Caco-2 (cell line): ENCODE measurements at regions not wholly inside any gene's neighbourhood (a gene's known extent, or its start where the extent isn't known, plus 50 kb on each side); places are given as distances from the start of the nearest gene placed in this dataset.

ENCODE experiments used
- BruUV-seq: library from RNA; stranded (reverse); fragments of 400-500 nt; replicated peaks from 2 replicates; lab custom pipeline; 2021; lab: Mats Ljungman, UMichigan
- CTCF ChIA-PET: fragments of 300-600 bp; sonication (Branson Sonifier 250); formaldehyde crosslinking; loops from one replicate; lab custom pipeline; 2022; ENCODE audit warnings: antibody characterized with exemption; lab: Charles Lee
- POLR2A ChIA-PET: fragments of 300-600 bp; sonication (Branson Sonifier 250); formaldehyde crosslinking; loops from one replicate; lab custom pipeline; 2022; ENCODE audit warnings: antibody characterized with exemption; lab: Charles Lee
- DNase-seq, 2 experiments: peaks; one replicate each; pipeline versions ENCODE4 v3.0.0 to v3.0.0-alpha.2; 2020 to 2022
- H3K27me3 ChIP-seq: replicated peaks from 2 replicates; pipeline ENCODE4 v1.6.0; 2011; ENCODE audit warnings: low read length; ENCODE audit not compliant: control insufficient read depth, insufficient read depth
- H3K36me3 ChIP-seq: 2 replicates; pipeline ENCODE4 v1.5.1; 2011; ENCODE audit warnings: low read length; ENCODE audit not compliant: control insufficient read depth, insufficient read depth
- H3K4me1 ChIP-seq: fragments of 250-450 bp; sonication (Bioruptor Pico); 2 replicates; pipeline ENCODE4 v1.5.1; 2020; ENCODE audit warnings: mild to moderate bottlenecking
- H3K4me3 ChIP-seq: 2 replicates; pipeline ENCODE4 v1.5.1; 2011; ENCODE audit warnings: low read depth, mild to moderate bottlenecking, control low read depth, low read length
- H3K9me3 ChIP-seq: fragments of 250-450 bp; sonication (Bioruptor Pico); 2 replicates; pipeline ENCODE4 v1.5.1; 2020; ENCODE audit warnings: mild to moderate bottlenecking, moderate library complexity
- H3K27ac Mint-ChIP-seq: one replicate; pipeline ENCODE4 v1.8.0; 2022; ENCODE audit warnings: mixed read lengths; ENCODE audit not compliant: unreplicated experiment
- H3K27me3 Mint-ChIP-seq: one replicate; pipeline ENCODE4 v1.8.0; 2022; ENCODE audit warnings: mixed read lengths; ENCODE audit not compliant: insufficient read depth, unreplicated experiment
- H3K36me3 Mint-ChIP-seq: one replicate; pipeline ENCODE4 v1.8.0; 2022; ENCODE audit warnings: mild to moderate bottlenecking, mixed read lengths; ENCODE audit not compliant: insufficient read depth, unreplicated experiment
- H3K4me1 Mint-ChIP-seq: one replicate; pipeline ENCODE4 v1.8.0; 2022; ENCODE audit warnings: low read depth, mixed read lengths; ENCODE audit not compliant: unreplicated experiment
- H3K4me3 Mint-ChIP-seq: one replicate; pipeline ENCODE4 v1.8.0; 2022; ENCODE audit warnings: mild to moderate bottlenecking, moderate library complexity, mixed read lengths; ENCODE audit not compliant: unreplicated experiment
- H3K9me3 Mint-ChIP-seq: one replicate; pipeline ENCODE4 v1.8.0; 2022; ENCODE audit warnings: mixed read lengths; ENCODE audit not compliant: unreplicated experiment
- CTCF ChIP-seq, 2 experiments: fragments of 200-600 bp in 1 of 2; IDR thresholded peaks; 1 replicate in 1 of 2; 2 replicates in 1 of 2; pipeline versions ENCODE4 v1.5.1 to v1.8.0; 2011 to 2022; ENCODE audit warnings: antibody characterized with exemption in 1 of 2, control low read depth in 1 of 2, inconsistent platforms in 1 of 2, low read depth in 1 of 2, low read length in 1 of 2, mild to moderate bottlenecking in 1 of 2, moderate library complexity in 1 of 2; ENCODE audit not compliant: insufficient read depth in 1 of 2, severe bottlenecking in 1 of 2, unreplicated experiment in 1 of 2
- intact Hi-C: fragments of 100-400 bp; cut with micrococcal nuclease; formaldehyde crosslinking; loops from one replicate; pipeline ENCODE4 v1.10.0; 2022; ENCODE audit not compliant: unreplicated experiment

DNA sequence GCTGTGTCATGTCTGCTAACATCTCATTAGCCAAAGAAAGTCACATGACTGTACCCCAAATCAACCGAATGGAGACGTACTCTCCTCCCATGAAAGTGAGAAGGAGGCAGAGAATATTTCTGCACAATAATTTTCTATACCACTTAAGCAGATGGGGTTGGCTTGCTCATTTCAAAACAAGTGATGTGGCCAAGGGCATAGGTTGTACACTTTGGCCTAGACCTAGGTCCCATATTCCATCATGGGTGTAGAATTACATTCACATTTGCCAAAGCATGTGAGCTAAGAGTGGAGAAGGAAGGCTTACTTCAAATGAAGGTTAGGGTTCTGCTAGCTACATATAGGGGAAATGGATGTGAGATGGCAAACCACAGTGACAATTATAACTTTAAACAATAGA lies 83.0 kb downstream of the ZNF365 start:
- no peaks in the 10 kb centered on the region for H3K9me3 ChIP-seq
- Mint-ChIP-seq H3K9me3 (no peaks in the 10 kb centered on the region), H3K27ac (no peak overlapping the region), H3K4me3 (no peak overlapping the region), H3K36me3 (no peaks in the 10 kb centered on the region), H3K27me3 (peaks cover 14% of the 10 kb centered on the region), H3K4me1 (peaks cover 7% of the 10 kb centered on the region)
- peaks cover 2% of the 10 kb centered on the region for H3K27me3 ChIP-seq
- peaks cover 8% of the 10 kb centered on the region; the same call in 1 of the 2 replicates for H3K4me1 ChIP-seq
- H3K4me3 ChIP-seq: no peak overlapping the region
- intact Hi-C loops: no loop called here
- ChIA-PET POLR2A (interaction anchor here (0.6 kb wide), 1 partner anchor 189 kb away, joined by 3 read pairs; the partner anchor contains the start of gene RTKN2), CTCF (no interaction called here)
- DNase-seq: no peak
- no TSS peak for BruUV-seq
- no peak for TF ChIP-seq CTCF (IDR thresholded peaks at IDR 0.05; ENCODE audit: insufficient read depth in 1 of 2, low read depth in 1 of 2, low read length in 1 of 2, severe bottlenecking in 1 of 2, unreplicated experiment in 1 of 2)
- H3K36me3 ChIP-seq: no peaks in the 10 kb centered on the region

GRCh38 chr10:62457598-62457997 lies 83.4 kb downstream of the ZNF365 start:
- no peaks in the 10 kb centered on the region for H3K9me3 Mint-ChIP-seq
- ChIA-PET POLR2A (no interaction called here), CTCF (no interaction called here)
- H3K4me1 ChIP-seq: peaks cover 8% of the 10 kb centered on the region; the same call in 1 of the 2 replicates
- no peaks in the 10 kb centered on the region for H3K9me3 ChIP-seq
- H3K27me3 ChIP-seq: peaks cover 2% of the 10 kb centered on the region
- peaks cover 16% of the 10 kb centered on the region for H3K27me3 Mint-ChIP-seq
- no peaks in the 10 kb centered on the region for H3K36me3 Mint-ChIP-seq
- no peak for TF ChIP-seq CTCF (IDR thresholded peaks at IDR 0.05; ENCODE audit: insufficient read depth in 1 of 2, low read depth in 1 of 2, low read length in 1 of 2, severe bottlenecking in 1 of 2, unreplicated experiment in 1 of 2)
- BruUV-seq: no TSS peak
- intact Hi-C loops: no loop called here
- no peak overlapping the region for H3K4me3 Mint-ChIP-seq
- no peak overlapping the region for H3K4me3 ChIP-seq
- peaks cover 7% of the 10 kb centered on the region for H3K4me1 Mint-ChIP-seq
- H3K27ac Mint-ChIP-seq: no peak overlapping the region
- no peaks in the 10 kb centered on the region for H3K36me3 ChIP-seq
- DNase-seq: no peak

DNA sequence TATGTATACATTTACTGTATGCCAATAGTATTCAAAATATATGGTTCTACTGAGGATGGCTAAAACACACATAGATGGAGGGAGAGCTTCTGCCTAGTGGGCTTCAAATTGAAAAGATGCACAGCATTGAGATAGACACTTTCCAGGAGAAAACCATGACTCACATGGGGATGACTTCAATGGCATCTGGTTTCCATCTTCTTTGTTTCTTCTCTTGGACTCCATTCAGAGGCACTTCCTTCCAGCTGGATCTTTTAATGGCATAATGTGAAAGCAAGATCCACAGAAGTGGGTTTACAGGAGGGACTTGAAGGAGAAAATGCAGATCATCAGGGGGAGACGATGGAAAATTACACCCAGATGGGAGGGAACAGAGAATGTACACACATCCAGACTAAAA lies 84.9 kb downstream of the ZNF365 start:
- ChIA-PET CTCF (interaction anchor here (0.5 kb wide), 1 partner anchor 711 kb away, joined by 3 read pairs; no protein-coding TSS in a partner anchor), POLR2A (no interaction called here)
- H3K9me3 Mint-ChIP-seq: no peaks in the 10 kb centered on the region
- intact Hi-C loops: no loop called here
- BruUV-seq: no TSS peak
- H3K27me3 ChIP-seq: peaks cover 2% of the 10 kb centered on the region
- H3K4me1 ChIP-seq: peaks cover 8% of the 10 kb centered on the region; the same call in 1 of the 2 replicates
- H3K27ac Mint-ChIP-seq: no peak overlapping the region
- peaks cover 16% of the 10 kb centered on the region for H3K27me3 Mint-ChIP-seq
- no peak overlapping the region for H3K4me3 Mint-ChIP-seq
- H3K4me1 Mint-ChIP-seq: peaks cover 7% of the 10 kb centered on the region
- no peaks in the 10 kb centered on the region for H3K36me3 Mint-ChIP-seq
- H3K36me3 ChIP-seq: no peaks in the 10 kb centered on the region
- no peaks in the 10 kb centered on the region for H3K9me3 ChIP-seq
- no peak for TF ChIP-seq CTCF (IDR thresholded peaks at IDR 0.05; ENCODE audit: insufficient read depth in 1 of 2, low read depth in 1 of 2, low read length in 1 of 2, severe bottlenecking in 1 of 2, unreplicated experiment in 1 of 2)
- DNase-seq: no peak
- no peak overlapping the region for H3K4me3 ChIP-seq
